GM21381 (cell line): ENCODE measurements at regions not wholly inside any gene's neighbourhood (a gene's known extent, or its start where the extent isn't known, plus 50 kb on each side); places are given as distances from the start of the nearest gene placed in this dataset.

Experiments
- ATAC-seq: cut with Tn5 transposase; IDR thresholded peaks from one replicate; pipeline ENCODE4 v1.9.1; 2021; ENCODE audit warnings: mild to moderate bottlenecking, moderate library complexity; ENCODE audit not compliant: unreplicated experiment

GRCh38 chr11:103622296-103622695, 414.1 kb upstream of the DDI1 start:
- ATAC-seq: no peak

GRCh38 chr11:103623933-103624332, 412.5 kb upstream of the DDI1 start:
- ATAC-seq: no peak

- no peak for ATAC-seq
Observed at GRCh38 chr11:103624708-103625623, 411.5 kb upstream of the DDI1 start.

- ATAC-seq: no peak
Observed at GRCh38 chr11:103625624-103625965, 410.8 kb upstream of the DDI1 start.

- ATAC-seq: no peak
Observed at GRCh38 chr11:103628121-103628520, 408.3 kb upstream of the DDI1 start.

GRCh38 chr11:103631841-103632240, 404.6 kb upstream of the DDI1 start:
- ATAC-seq: no peak

- ATAC-seq: no peak
Observed at GRCh38 chr11:103633068-103633788, 403.2 kb upstream of the DDI1 start.

- no peak for ATAC-seq
Observed at GRCh38 chr11:103633819-103634590, 402.4 kb upstream of the DDI1 start.

- no peak for ATAC-seq
Observed at GRCh38 chr11:103636232-103636631, 400.2 kb upstream of the DDI1 start.

GRCh38 chr11:103637295-103637694, 399.1 kb upstream of the DDI1 start:
- no peak for ATAC-seq

- ATAC-seq: no peak
Observed at GRCh38 chr11:103637831-103638230, 398.6 kb upstream of the DDI1 start.

- ATAC-seq: no peak
Observed at GRCh38 chr11:103644676-103645075, 391.8 kb upstream of the DDI1 start.

GRCh38 chr11:103648054-103648453, 388.4 kb upstream of the DDI1 start:
- ATAC-seq: no peak

GRCh38 chr11:103648670-103649400, 387.6 kb upstream of the DDI1 start:
- ATAC-seq: no peak

GRCh38 chr11:103649401-103649895, 387.0 kb upstream of the DDI1 start:
- no peak for ATAC-seq

- no peak for ATAC-seq
Observed at GRCh38 chr11:103650330-103650729, 386.1 kb upstream of the DDI1 start.

- no peak for ATAC-seq
Observed at GRCh38 chr11:103651341-103651998, 385.0 kb upstream of the DDI1 start.

GRCh38 chr11:103652013-103652412, 384.4 kb upstream of the DDI1 start:
- ATAC-seq: no peak

- ATAC-seq: no peak
Observed at GRCh38 chr11:103656382-103656781, 380.1 kb upstream of the DDI1 start.

GRCh38 chr11:103659206-103659618, 377.2 kb upstream of the DDI1 start:
- no peak for ATAC-seq
